ENCODE measurements at regions not wholly inside any gene's neighbourhood (a gene's known extent, or its start where the extent isn't known, plus 50 kb on each side); places are given as distances from the start of the nearest gene placed in this dataset.

GRCh38 chr6:22956029-22956681, 386.8 kb downstream of the HDGFL1 start:
- TF ChIP-seq CTCF (IDR thresholded peaks at IDR 0.05; ENCODE audit: low read depth, low read length, missing control alignments) = no peak
- H3K4me3 ChIP-seq (ENCODE audit: low read depth, low read length) = no peak overlapping the region
- no peaks in the 10 kb centered on the region for H3K36me3 ChIP-seq (replicated peaks)
- no peak for DNase-seq
- no peak overlapping the region for H3K27ac ChIP-seq
- in situ Hi-C loops (cut with HindIII; ENCODE audit: low pct_ligation_motif_present, low sequenced_read_pairs) = no loop called here
- no peaks in the 10 kb centered on the region for H3K27me3 ChIP-seq (replicated peaks)

GRCh38 chr6:22958677-22959076, 389.3 kb downstream of the HDGFL1 start:
- no peak overlapping the region for H3K4me3 ChIP-seq (ENCODE audit: low read depth, low read length)
- in situ Hi-C loops (cut with HindIII; ENCODE audit: low pct_ligation_motif_present, low sequenced_read_pairs) = no loop called here
- no peak for DNase-seq
- no peak overlapping the region for H3K27ac ChIP-seq
- TF ChIP-seq CTCF (IDR thresholded peaks at IDR 0.05; ENCODE audit: low read depth, low read length, missing control alignments) = no peak
- no peaks in the 10 kb centered on the region for H3K27me3 ChIP-seq (replicated peaks)
- H3K36me3 ChIP-seq (replicated peaks) = no peaks in the 10 kb centered on the region

GRCh38 chr6:22959571-22959970, 390.2 kb downstream of the HDGFL1 start:
- DNase-seq = no peak
- in situ Hi-C loops (cut with HindIII; ENCODE audit: low pct_ligation_motif_present, low sequenced_read_pairs) = no loop called here
- Histone ChIP-seq H3K36me3 (replicated peaks) (no peaks in the 10 kb centered on the region), H3K27ac (no peak overlapping the region), H3K4me3 (ENCODE audit: low read depth, low read length) (no peak overlapping the region), H3K27me3 (replicated peaks) (no peaks in the 10 kb centered on the region)
- TF ChIP-seq CTCF (IDR thresholded peaks at IDR 0.05; ENCODE audit: low read depth, low read length, missing control alignments) = no peak

- no peaks in the 10 kb centered on the region for H3K36me3 ChIP-seq (replicated peaks)
- no peak overlapping the region for H3K4me3 ChIP-seq (ENCODE audit: low read depth, low read length)
- no peaks in the 10 kb centered on the region for H3K27me3 ChIP-seq (replicated peaks)
- no peak for DNase-seq
- no peak for TF ChIP-seq CTCF (IDR thresholded peaks at IDR 0.05; ENCODE audit: low read depth, low read length, missing control alignments)
- in situ Hi-C loops (cut with HindIII; ENCODE audit: low pct_ligation_motif_present, low sequenced_read_pairs) = no loop called here
- H3K27ac ChIP-seq = no peak overlapping the region
Measured at GRCh38 chr6:22964334-22964733, 395.0 kb downstream of the HDGFL1 start.

- Histone ChIP-seq H3K36me3 (replicated peaks) (no peaks in the 10 kb centered on the region), H3K4me3 (ENCODE audit: low read depth, low read length) (no peak overlapping the region), H3K27ac (no peak overlapping the region), H3K27me3 (replicated peaks) (no peaks in the 10 kb centered on the region)
- no peak for TF ChIP-seq CTCF (IDR thresholded peaks at IDR 0.05; ENCODE audit: low read depth, low read length, missing control alignments)
- in situ Hi-C loops (cut with HindIII; ENCODE audit: low pct_ligation_motif_present, low sequenced_read_pairs) = no loop called here
- no peak for DNase-seq
Measured at GRCh38 chr6:22965889-22966288, 396.5 kb downstream of the HDGFL1 start.
